Superior temporal gyrus (tissue), 1 donor: ENCODE measurements at regions not wholly inside any gene's neighbourhood (a gene's known extent, or its start where the extent isn't known, plus 50 kb on each side); places are given as distances from the start of the nearest gene placed in this dataset.
A peak's percentile ranks its signal among the peaks of the same experiment; 100 is the strongest.
"Not testable (repeated sequence)": the region's sequence is repeated elsewhere in the genome, so short reads cannot be mapped to it uniquely, and the experiment has no call there.

Experiments
- DNase-seq: peaks from one replicate; pipeline ENCODE4 v3.0.0-alpha.2; 2016; ENCODE audit errors: extremely low spot score

DNA sequence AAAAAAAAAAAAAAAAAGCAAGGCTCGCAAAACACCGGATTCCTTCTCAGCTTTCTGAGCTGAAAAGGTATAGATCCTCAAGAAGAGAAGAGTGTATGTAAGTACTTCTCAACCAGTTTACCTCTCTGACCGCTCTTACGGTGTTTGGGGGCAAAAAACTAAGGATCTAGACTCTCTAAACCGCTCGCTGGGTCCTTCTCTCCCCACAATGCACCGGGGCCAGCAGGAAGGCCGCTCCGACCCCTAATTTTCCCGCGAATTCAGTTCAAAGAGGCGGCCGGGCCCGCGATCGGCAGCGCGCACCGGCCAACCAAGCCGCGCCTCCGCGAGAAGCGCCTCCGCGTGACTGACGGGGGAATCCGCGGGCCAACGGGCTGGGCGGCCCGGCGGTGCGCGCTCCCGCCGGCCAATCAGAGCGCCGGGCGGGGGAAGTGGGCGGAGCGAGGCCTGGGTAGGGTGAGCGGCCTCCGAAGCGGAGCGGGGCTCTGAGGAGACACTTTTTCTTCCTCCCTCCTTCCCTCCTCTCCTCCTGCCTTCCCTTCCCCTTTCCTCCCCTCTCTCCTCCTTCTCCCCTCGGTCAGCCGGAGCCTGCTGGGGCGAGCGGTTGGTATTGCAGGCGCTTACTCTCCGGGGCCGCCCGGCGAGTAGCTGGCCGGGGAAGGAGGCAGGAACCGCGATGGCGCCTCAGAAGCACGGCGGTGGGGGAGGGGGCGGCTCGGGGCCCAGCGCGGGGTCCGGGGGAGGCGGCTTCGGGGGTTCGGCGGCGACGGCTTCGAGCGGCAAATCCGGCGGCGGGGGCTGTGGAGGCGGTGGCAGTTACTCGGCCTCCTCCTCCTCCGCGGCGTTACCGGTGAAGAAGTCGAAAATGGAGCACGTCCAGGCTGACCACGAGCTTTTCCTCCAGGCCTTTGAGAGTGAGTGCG is 93.0 kb downstream of the CRLF3 start:
- DNase-seq: peak; percentile 75

DNA sequence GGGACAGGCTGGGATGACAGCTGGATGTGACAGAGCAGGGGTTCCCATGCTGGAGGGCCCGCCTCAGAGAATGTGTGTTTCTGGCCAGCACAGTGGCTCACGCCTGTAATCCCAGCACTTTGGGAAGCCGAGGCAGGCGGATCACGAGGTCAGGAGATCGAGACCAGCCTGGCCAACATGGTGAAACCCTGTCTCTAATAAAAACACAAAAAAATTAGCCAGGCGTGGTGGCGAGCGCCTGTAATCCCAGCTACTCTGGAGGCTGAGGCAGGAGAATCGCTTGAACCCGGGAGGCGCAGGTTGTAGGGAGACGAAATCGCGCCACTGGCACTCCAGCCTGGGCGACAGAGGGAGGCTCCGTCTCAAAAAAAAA is 93.7 kb downstream of the CRLF3 start:
- not testable (repeated sequence) for DNase-seq

- not testable (repeated sequence) for DNase-seq
These were observed 94.2 kb downstream of the CRLF3 start for GRCh38 chr17:30730171-30730836.

DNA sequence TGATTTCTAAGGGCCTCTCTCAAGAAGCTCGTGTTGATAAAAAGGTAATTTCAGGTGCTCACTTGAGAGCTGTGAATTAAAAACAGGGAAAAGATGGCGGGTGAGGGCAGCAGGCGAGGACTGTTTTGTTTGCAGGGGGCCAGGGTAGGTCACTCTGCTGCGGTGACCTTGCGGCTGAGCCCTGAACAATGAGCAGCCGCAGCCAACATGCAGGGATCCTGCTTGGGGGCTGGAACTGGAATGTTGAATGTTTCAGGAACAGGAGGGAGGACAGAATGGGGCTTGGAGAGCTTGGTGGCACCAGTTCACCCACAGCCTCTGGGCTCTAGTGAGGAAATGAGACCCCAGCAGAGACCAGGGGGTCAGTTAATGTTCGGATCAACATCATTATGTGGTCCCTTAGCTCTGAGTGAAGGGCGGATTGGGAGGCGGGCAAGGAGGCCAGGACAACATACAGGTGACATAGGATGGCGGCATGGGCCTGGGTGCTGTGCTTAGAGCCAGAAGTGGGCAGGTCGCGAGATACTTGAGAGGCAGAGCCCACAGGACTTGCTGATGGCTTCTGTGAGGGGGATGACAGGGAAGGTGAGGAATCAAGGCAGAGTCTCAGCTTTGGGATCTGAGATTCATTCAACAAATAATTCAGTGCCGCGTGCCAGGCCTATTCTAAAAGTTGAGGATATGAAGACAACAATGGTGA is 94.9 kb downstream of the CRLF3 start:
- not testable (repeated sequence) for DNase-seq

- DNase-seq: not testable (repeated sequence)
These were observed 97.0 kb downstream of the CRLF3 start for GRCh38 chr17:30727517-30727916.

DNA sequence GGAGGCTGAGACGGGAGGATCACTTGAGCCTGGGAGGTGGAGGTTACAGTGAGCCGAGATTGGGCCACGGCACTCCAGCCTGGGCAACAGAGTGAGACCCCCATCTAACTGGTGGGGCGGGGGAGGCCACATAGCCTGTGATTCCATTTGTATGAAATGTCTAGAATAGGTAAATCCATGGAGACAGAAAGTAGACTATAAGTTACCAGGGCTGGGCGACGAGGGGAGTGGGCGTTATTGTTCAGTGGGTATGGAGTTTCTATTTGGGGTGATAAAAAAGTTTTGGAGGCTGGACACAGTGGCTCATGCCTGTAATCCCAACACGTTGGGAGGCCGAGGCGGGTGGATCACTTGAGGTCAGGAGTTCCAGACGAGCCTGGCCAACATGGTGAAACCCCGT is 97.8 kb downstream of the CRLF3 start:
- DNase-seq: not testable (repeated sequence)

DNA sequence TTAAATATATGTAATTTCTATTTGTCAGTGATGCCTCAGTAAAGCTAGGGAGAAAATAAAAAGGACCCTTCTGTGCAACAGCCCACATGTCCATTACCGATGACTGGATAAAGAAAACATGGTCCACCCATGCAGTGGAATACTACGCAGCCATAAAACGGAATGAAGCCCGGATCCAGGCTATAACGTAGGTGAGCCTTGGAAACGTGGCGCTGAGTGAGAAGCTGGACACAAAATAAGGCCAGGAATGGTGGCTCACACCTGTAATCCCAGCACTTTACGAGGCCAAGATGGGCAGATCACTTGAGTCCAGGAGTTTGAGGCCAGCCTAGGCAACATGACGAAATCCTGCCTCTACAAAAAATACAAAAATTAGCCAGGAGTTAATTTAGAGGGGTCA is 98.2 kb downstream of the CRLF3 start:
- DNase-seq: not testable (repeated sequence)

GRCh38 chr17:30724034-30724650 is 100.3 kb downstream of the CRLF3 start:
- not testable (repeated sequence) for DNase-seq

GRCh38 chr17:30722114-30722780 is 102.2 kb downstream of the CRLF3 start:
- not testable (repeated sequence) for DNase-seq

- DNase-seq: not testable (repeated sequence)
These were observed 103.5 kb downstream of the CRLF3 start for GRCh38 chr17:30720971-30721370.

DNA sequence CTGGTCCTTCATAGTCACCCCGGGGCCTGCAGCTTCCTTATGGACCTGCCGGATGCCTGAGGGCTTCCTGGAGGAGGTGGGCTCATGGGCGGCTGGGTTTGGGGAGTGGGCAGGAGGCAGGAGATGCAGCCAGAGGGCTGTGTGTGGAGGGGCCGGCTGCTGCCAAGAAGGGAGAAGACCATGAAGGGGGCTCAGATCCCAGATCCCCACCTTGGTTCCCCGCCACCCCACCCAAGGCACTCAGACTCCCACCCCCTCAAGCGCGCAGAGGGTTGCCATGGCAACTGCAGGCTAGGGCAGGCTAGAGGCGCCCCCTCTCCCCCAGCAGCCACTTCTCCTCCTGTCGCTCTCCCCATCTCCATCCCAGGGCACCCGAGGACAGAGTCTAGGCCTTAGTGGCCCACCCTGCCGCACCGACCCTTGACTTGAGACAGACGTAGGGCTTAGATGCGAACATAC is 104.5 kb downstream of the CRLF3 start:
- DNase-seq: no peak

- peak; percentile 46 for DNase-seq
These were observed 105.1 kb downstream of the CRLF3 start for GRCh38 chr17:30719131-30719973.

- DNase-seq: not testable (repeated sequence)
These were observed 105.8 kb downstream of the CRLF3 start for GRCh38 chr17:30718691-30719090.

DNA sequence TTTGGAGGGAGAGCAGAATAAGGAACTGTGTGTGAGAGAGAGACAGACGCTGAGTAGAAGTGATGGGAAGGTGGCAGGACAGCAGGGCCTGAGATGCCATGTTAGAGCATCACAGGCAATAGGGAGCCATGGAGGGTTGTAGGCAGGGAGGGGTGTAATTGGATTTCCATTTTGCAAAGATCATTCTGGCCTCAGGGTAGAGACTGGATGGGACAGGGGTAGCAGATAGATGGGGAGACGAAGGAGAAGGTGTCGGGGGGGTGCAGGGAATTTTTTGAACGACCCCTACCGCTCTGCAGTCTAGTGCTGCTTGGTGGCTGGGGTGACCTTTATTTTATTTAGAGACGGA is 106.4 kb downstream of the CRLF3 start:
- DNase-seq: not testable (repeated sequence)

DNA sequence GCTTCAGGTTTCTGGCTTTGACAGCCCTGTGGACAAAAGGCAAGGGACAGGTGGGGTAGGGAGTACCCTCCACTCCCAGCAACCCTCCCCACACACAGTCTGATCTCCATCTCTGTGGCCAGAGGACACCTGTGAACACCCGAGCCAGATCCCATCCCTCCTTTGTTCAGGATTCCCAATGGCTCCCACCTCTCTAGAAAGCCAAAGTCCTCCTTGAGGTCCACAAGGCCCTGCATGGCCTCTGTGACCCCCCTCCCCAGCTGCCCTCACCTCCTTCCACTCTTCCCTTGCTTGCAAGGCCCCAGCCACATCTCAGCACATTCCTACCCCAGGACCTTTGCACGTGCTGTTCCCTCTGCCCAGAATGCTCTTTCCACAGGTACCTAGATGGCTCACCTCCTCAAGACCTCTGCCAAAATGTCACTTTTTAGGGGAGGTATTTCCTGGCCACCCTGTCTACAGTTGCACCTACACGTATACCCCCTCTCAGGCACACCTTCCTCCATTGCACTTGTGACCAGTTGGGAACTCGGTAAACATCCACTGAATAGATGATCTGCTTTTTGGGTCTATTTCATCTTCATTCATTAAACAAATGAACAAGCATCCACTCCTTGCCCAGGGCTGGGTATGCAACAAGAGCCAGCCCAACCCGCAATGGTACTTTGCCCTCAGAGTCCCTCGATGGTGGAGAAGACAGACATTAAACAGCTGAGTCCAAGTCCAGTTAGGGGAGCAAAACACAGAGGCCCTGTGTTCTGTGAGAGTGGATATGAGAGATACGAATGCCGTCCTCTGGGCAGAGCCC is 107.0 kb downstream of the CRLF3 start:
- DNase-seq: no peak

GRCh38 chr17:30716461-30717290 is 107.8 kb downstream of the CRLF3 start:
- no peak for DNase-seq

GRCh38 chr17:30714825-30715622 is 109.5 kb downstream of the CRLF3 start:
- DNase-seq: peak; percentile 10

- DNase-seq: not testable (repeated sequence)
These were observed 110.7 kb downstream of the CRLF3 start for GRCh38 chr17:30713805-30714204.
